ENCODE measurements at regions not wholly inside any gene's neighbourhood (a gene's known extent, or its start where the extent isn't known, plus 50 kb on each side); places are given as distances from the start of the nearest gene placed in this dataset.

GRCh38 chr14:85987292-85987691 lies 457.3 kb downstream of the FLRT2 start:
- Mint-ChIP-seq H3K4me1 (ENCODE audit: unreplicated experiment) (no peaks in the 10 kb centered on the region), H3K27me3 (ENCODE audit: unreplicated experiment) (no peaks in the 10 kb centered on the region), H3K36me3 (ENCODE audit: low read depth, unreplicated experiment) (no peaks in the 10 kb centered on the region), H3K9me3 (ENCODE audit: unreplicated experiment) (no peaks in the 10 kb centered on the region), H3K27ac (ENCODE audit: unreplicated experiment) (no peak overlapping the region), H3K4me3 (ENCODE audit: unreplicated experiment) (no peak overlapping the region)
- DNase-seq (ENCODE audit: low spot score), result no peak
- no peak for TF ChIP-seq CTCF (IDR thresholded peaks at IDR 0.05; ENCODE audit: unreplicated experiment)

GRCh38 chr14:85978582-85979250 lies 448.8 kb downstream of the FLRT2 start:
- Mint-ChIP-seq H3K27me3 (ENCODE audit: unreplicated experiment) (peaks cover 2% of the 10 kb centered on the region), H3K4me3 (ENCODE audit: unreplicated experiment) (no peak overlapping the region), H3K36me3 (ENCODE audit: low read depth, unreplicated experiment) (no peaks in the 10 kb centered on the region), H3K4me1 (ENCODE audit: unreplicated experiment) (no peaks in the 10 kb centered on the region), H3K27ac (ENCODE audit: unreplicated experiment) (no peak overlapping the region), H3K9me3 (ENCODE audit: unreplicated experiment) (no peaks in the 10 kb centered on the region)
- no peak for TF ChIP-seq CTCF (IDR thresholded peaks at IDR 0.05; ENCODE audit: unreplicated experiment)
- no peak for DNase-seq (ENCODE audit: low spot score)

GRCh38 chr14:85974602-85975001 lies 444.7 kb downstream of the FLRT2 start:
- Mint-ChIP-seq H3K27ac (ENCODE audit: unreplicated experiment) (no peak overlapping the region), H3K4me3 (ENCODE audit: unreplicated experiment) (no peak overlapping the region), H3K9me3 (ENCODE audit: unreplicated experiment) (no peaks in the 10 kb centered on the region), H3K27me3 (ENCODE audit: unreplicated experiment) (peaks cover 2% of the 10 kb centered on the region), H3K36me3 (ENCODE audit: low read depth, unreplicated experiment) (no peaks in the 10 kb centered on the region), H3K4me1 (ENCODE audit: unreplicated experiment) (no peaks in the 10 kb centered on the region)
- no peak for TF ChIP-seq CTCF (IDR thresholded peaks at IDR 0.05; ENCODE audit: unreplicated experiment)
- no peak for DNase-seq (ENCODE audit: low spot score)

GRCh38 chr14:85963486-85963885 lies 433.5 kb downstream of the FLRT2 start:
- no peaks in the 10 kb centered on the region for H3K27me3 Mint-ChIP-seq (ENCODE audit: unreplicated experiment)
- no peaks in the 10 kb centered on the region for H3K36me3 Mint-ChIP-seq (ENCODE audit: low read depth, unreplicated experiment)
- TF ChIP-seq CTCF (IDR thresholded peaks at IDR 0.05; ENCODE audit: unreplicated experiment), result no peak
- H3K9me3 Mint-ChIP-seq (ENCODE audit: unreplicated experiment), result no peaks in the 10 kb centered on the region
- H3K4me3 Mint-ChIP-seq (ENCODE audit: unreplicated experiment), result no peak overlapping the region
- H3K27ac Mint-ChIP-seq (ENCODE audit: unreplicated experiment), result no peak overlapping the region
- H3K4me1 Mint-ChIP-seq (ENCODE audit: unreplicated experiment), result no peaks in the 10 kb centered on the region
- DNase-seq (ENCODE audit: low spot score), result no peak

GRCh38 chr14:85960756-85961155 lies 430.8 kb downstream of the FLRT2 start:
- DNase-seq (ENCODE audit: low spot score), result no peak
- no peak for TF ChIP-seq CTCF (IDR thresholded peaks at IDR 0.05; ENCODE audit: unreplicated experiment)
- H3K4me1 Mint-ChIP-seq (ENCODE audit: unreplicated experiment), result no peaks in the 10 kb centered on the region
- H3K9me3 Mint-ChIP-seq (ENCODE audit: unreplicated experiment), result no peaks in the 10 kb centered on the region
- no peak overlapping the region for H3K27ac Mint-ChIP-seq (ENCODE audit: unreplicated experiment)
- H3K4me3 Mint-ChIP-seq (ENCODE audit: unreplicated experiment), result no peak overlapping the region
- H3K27me3 Mint-ChIP-seq (ENCODE audit: unreplicated experiment), result no peaks in the 10 kb centered on the region
- H3K36me3 Mint-ChIP-seq (ENCODE audit: low read depth, unreplicated experiment), result no peaks in the 10 kb centered on the region
